Inferior parietal cortex (tissue), 1 donor: ENCODE measurements at regions not wholly inside any gene's neighbourhood (a gene's known extent, or its start where the extent isn't known, plus 50 kb on each side); places are given as distances from the start of the nearest gene placed in this dataset.
"Not testable (repeated sequence)": the region's sequence is repeated elsewhere in the genome, so short reads cannot be mapped to it uniquely, and the experiment has no call there.

ENCODE experiments used
- DNase-seq: peaks from one replicate; pipeline ENCODE4 v3.0.0-alpha.2; 2016; ENCODE audit errors: extremely low spot score

DNA sequence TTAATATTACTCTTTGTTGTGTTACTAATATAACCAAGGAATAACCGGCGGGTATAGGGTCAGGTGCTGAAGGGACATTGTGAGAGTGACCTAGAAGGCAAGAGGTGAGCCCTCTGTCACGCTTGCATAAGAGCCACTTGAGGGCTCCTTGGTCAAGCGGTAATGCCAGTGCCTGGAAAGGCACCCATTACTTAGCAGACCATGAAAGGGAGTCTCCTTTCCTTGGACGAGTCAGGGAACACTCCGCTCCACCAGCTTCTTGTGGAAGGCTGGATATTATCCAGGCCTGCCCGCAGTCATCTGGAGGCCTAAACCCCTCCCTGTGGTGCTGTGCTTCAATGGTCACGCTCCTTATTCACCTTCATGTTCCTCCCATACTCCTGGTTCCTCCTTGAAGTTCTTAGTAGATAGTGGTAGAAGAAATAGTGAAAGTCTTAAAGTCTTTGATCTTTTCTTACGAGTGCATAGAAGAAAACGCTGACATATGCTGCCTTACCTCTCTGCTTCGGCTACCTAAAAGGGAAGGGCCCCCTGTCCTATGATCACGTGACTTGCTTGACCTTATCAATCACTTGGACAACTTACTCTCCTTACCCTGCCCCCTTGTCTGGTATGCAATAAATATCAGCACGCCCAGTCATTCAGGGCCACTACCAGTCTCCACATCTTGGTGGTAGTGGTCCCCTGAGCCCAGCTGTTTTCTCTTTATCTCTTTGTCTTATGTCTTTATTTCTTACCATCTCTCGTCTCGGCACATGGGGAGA is 59.6 kb upstream of the DMRTB1 start:
- DNase-seq, result not testable (repeated sequence)

DNA sequence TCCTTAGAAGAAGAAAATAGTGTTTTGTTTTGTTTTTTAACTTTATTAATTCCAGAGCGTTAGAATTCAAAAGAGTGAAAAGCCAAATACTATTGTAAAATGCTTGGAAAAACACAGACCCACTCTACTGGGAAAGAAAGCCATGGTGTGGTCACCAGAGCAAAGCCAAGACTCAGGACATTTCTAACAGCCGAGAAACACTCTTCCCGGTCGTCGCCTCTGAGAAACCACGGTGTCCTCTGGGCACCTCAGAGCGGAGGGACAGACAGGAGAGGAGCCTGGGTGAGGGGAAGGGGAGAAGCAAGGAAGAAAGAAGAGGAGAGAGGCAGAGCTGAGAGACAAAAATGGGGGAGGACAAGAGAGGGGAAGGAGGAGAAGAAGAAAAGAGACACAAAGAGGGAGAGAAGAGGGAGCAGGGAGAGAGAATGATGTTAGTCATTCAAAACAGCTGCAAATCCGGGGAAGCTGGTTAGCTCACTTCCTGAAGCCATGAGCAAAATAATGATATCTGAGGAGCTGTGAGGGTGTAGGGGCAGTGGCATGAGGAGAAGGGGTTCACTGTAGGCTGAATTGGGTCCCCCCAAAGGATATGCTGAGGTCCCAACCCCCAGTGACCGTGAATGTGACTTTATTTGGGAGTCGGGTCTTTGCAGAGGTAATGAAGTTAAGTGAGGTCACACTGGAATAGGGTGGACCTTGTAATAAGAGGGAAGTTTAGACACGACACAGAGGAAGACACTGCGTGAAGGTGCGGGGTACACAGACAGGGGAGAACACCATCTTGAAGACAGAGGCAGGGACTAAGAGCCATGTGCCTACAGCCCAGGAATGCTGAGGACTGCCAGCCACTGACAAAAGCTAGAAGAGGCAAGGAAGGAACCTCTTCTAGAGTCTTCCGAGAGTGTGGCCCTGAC is 58.2 kb upstream of the DMRTB1 start:
- DNase-seq, result no peak

DNA sequence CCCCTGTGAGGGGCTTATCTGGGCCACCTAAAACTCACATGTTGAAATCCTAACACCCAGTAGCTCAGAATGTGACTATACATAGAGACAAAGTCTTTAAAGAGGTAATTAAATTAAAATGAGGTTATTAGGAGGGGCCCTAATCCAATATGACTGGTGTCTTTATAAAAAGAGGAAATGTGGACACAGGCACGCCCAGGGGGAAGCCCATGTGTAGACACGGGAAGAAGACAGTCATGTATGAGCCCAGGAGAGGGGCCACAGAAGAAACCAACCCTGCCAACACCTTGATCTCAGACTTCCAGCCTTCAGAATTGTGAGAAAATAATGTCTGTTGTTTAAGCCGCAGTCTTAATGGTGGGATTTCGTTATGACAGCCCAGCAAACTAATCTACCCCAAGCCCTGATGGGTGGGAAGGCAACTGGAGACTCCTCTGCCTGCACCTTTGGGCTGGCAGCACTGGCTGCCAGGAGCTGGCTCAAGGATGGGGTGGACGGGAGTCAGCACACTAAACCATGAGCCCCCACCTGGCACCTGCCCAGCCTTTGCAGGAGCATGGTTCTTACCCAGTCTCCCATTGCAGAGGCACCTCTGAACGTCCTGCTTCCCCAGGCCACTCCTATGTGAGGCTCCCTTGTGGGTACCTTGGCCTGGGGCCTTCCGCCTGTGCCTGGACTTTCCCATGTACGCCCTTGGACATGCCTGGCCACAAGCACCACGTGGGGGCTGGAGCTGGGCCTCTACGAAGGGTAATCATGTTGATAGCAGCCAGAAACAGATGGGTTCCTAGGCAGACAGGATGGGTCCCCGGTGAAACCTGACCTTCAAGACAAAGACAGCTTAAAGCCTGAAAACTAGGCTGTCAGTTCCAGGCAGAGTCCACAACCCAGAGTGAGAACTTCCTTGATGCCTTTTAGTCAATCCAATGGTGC is 57.1 kb upstream of the DMRTB1 start:
- DNase-seq, result no peak

DNA sequence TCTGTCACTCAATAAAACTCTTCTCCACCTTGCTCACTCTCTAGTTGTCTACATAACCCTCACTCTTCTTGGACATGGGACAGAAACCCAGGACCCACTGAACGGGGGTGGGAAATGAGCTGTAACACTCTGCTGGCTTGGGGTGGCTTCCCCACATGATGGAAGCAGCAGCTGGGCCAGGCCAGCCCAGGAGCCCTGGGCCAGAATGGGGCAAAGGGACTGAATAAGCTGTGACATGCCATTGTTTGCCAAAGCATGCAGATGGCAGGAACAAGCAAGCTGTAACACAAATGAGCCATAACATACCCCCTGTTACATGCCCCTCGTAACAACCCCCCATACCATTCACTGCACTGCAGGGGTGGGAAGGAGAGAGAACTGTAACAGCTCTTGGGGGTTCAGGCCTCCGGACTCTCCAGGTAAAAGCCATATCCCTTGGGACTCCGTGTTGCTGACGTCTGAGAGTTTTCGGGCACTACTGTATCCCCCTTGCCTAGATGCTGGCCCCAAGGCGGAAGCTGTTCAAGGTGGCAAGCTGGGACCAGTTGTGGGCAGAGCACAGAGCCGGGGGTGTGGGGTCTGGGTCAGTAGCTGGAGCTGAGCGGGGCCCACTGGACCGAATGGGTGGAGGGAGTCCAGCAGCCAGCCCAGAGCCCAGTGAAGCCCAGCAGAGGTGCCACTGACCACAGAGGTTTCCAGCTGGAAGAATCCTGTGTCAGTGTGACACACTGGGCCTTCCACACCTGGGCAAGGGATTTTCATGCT is 56.1 kb upstream of the DMRTB1 start:
- DNase-seq, result no peak

DNA sequence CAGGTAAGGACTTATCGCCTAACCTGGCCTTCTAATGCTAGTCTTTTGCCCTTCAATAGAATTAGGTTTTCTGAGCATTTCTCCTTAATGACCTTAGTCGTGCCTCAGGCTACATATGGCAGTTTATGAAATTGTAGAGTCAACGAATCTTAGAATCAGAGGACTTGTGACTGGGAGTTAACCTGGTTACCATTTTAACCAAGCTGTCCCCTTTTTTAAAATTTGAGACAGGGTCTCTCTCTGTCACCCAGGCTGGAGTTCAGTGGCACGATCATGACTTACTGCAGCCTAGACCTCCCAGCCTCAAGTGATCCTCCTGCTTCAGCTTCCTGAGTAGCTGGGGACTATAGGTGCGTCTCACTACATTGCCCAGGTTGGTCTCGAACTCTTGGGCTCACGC is 53.5 kb upstream of the DMRTB1 start:
- no peak for DNase-seq

DNA sequence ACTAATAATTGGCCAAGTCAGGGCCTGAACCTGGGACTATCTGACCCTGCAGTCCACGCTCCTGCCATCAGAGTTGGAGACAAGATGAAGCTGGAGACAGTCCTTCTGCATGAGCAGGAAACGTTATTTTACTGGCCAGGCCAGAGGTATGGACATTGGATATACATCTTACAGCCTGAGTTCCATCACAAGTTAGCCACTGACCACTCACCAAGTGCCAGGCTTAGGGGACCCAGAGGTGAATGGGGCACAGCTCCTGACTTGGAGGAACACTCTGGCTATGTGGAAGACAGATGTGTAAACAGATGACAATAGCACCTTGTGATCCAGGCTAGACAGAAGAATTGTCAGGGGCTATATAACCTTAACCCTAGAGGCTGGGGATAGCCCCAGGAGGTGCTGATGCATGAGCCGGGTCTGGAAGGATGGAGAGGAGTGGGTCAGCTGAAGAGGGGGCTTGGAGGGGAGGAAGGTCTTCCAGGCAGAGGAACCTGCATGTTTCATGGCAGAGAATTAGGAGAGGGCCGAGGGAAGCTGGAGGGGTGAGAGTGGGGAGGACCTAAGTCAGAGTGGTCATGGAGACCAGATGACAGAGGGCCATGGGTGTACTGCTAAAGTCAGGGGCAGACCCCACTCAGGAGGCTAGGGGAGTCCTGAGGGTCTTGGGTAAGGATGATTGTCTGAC is 52.5 kb upstream of the DMRTB1 start:
- DNase-seq, result no peak

DNA sequence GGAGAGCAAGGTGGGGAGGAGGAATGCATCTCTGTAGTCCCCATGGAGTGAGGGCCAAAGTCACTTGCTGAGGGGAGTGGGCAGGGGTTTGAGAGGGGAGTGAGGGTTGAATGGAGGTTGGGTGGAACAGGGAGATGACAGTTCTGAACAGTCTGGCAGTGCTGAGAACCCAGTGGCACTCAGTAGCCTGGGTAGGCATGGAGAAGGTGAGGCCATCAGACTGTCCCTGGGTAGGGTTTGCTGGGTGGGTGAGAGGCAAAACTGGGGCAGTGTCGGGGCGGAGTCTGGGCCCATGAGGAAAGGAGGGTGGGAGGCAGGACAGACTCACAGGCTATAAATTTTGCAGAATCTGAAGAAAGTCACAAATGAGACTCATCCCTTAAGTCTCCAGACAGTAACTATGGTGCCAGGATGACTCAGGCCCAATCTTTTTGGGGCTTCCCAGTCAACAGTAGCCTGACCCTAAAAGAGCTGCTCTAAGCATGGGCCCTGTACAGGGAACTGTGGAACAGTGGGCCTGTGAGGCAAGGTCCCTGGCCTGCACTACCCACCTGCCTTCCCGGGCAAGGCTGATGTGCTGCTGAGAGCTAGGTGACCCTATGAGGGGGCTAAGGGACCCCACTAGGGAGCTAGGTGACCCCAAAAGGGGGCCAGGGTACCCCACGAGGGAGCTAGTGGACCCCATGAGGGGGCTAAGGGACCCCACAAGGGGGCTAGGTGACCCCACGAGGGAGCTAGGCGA is 51.0 kb upstream of the DMRTB1 start:
- DNase-seq, result no peak

DNA sequence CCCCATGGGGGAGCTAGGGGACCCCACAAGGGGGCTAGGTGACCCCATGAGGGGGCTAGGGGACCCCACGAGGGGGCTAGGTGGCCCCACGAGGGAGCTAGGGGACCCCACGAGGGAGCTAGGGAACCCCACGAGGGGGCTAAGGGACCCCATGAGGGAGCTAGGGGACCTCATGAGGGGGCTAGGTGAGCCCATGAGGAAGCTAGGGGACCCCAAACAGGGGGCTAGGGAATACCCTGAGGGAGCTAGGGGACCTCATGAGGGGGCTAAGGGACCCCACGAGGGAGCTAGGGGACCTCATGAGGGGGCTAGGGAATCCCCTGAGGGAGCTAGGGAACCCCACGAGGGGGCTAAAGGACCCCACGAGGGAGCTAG is 50.5 kb upstream of the DMRTB1 start:
- DNase-seq, result no peak

DNA sequence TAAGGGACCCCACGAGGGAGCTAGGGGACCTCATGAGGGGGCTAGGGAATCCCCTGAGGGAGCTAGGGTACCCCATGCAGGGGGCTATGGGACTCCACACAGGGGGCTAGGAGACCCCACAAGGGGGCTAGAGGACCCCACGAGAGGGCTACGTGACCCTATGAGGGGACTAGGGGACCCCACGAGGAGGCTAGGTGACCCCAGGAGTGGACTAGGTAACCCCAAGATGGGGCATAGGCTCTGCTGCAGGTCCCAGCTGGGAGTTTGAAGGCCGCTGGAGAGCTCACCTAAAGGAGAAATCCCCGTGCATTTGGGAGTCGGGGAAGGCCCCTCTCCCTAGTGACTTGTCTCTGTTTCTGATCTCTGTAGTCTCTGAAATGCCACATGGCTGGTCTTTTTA is 50.0 kb upstream of the DMRTB1 start:
- DNase-seq, result no peak
